GM10266 (cell line): ENCODE measurements at regions not wholly inside any gene's neighbourhood (a gene's known extent, or its start where the extent isn't known, plus 50 kb on each side); places are given as distances from the start of the nearest gene placed in this dataset.

ENCODE experiments used
- DNase-seq: peaks from one replicate; pipeline ENCODE4 v3.0.0; 2012; ENCODE audit errors: extremely low spot score
- TF ChIP-seq, protein P1 (sequence below): IDR thresholded peaks from 2 replicates; pipeline ENCODE4 v1.5.1; 2012; ENCODE audit warnings: mild to moderate bottlenecking, low read depth; ENCODE audit not compliant: control insufficient read depth, insufficient read depth; ENCODE audit errors: missing control alignments

- no peak for DNase-seq
These were observed 169.5 kb upstream of the CNTN6 start for GRCh38 chr3:923161-923910.

GRCh38 chr3:930866-931265 is 162.0 kb upstream of the CNTN6 start:
- TF ChIP-seq, protein P1, sequence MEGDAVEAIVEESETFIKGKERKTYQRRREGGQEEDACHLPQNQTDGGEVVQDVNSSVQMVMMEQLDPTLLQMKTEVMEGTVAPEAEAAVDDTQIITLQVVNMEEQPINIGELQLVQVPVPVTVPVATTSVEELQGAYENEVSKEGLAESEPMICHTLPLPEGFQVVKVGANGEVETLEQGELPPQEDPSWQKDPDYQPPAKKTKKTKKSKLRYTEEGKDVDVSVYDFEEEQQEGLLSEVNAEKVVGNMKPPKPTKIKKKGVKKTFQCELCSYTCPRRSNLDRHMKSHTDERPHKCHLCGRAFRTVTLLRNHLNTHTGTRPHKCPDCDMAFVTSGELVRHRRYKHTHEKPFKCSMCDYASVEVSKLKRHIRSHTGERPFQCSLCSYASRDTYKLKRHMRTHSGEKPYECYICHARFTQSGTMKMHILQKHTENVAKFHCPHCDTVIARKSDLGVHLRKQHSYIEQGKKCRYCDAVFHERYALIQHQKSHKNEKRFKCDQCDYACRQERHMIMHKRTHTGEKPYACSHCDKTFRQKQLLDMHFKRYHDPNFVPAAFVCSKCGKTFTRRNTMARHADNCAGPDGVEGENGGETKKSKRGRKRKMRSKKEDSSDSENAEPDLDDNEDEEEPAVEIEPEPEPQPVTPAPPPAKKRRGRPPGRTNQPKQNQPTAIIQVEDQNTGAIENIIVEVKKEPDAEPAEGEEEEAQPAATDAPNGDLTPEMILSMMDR: no peak

More at GRCh38 chr3:923161-923910, 169.5 kb upstream of the CNTN6 start:
- TF ChIP-seq, protein P1: no peak

GRCh38 chr3:933326-933725 is 159.5 kb upstream of the CNTN6 start:
- TF ChIP-seq, protein P1: no peak

More at GRCh38 chr3:930866-931265, 162.0 kb upstream of the CNTN6 start:
- DNase-seq: no peak

GRCh38 chr3:944786-945185 is 148.0 kb upstream of the CNTN6 start:
- TF ChIP-seq, protein P1: no peak
- DNase-seq: no peak

More at GRCh38 chr3:933326-933725, 159.5 kb upstream of the CNTN6 start:
- DNase-seq: no peak

GRCh38 chr3:945738-946137 is 147.1 kb upstream of the CNTN6 start:
- TF ChIP-seq, protein P1: no peak
- DNase-seq: no peak

DNA sequence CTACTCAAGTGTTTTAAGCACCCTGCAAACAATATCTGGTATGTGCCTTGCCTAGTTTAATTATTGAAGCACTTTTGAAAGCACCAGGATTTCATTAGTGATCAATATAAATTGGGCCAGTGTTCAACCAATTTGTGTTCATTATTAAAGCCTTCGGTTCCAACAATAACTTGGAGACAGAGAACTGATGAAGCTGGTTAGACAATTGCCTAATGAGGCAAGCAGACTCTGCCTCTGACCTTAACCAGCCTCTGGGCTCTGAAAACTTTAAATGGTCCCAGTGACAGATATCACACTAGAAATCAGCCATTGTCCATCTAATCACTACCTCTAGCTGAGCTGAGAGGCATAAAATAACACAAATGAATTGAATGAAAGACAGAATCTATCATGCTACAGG is 139.9 kb upstream of the CNTN6 start:
- TF ChIP-seq, protein P1: no peak
- DNase-seq: no peak

DNA sequence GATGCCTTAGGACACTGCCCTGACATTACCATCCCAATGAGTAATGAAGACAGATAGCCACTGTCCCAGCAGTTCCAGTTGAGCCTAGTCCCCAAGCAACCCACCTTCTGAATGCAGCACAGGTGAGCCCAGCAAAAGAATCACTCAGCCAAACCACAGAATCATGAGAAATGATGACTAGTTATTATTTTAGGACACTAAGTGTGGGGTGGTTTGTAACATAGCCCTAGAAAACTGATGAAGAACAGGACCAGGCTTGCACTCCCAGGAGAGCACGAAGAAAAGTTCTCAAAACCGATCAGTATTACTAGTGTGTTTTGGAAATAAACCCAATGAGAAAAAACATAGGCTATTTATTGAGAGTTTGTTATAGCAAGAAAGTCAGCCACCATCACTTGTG is 129.6 kb upstream of the CNTN6 start:
- TF ChIP-seq, protein P1: no peak
- no peak for DNase-seq
